DMS53 (cell line): ENCODE measurements at regions not wholly inside any gene's neighbourhood (a gene's known extent, or its start where the extent isn't known, plus 50 kb on each side); places are given as distances from the start of the nearest gene placed in this dataset.
"Not testable (repeated sequence)": the region's sequence is repeated elsewhere in the genome, so short reads cannot be mapped to it uniquely, and the experiment has no call there.

Experiments
- DNase-seq: peaks from one replicate; lab custom pipeline; 2025; lab: John Stamatoyannopoulos, UW

GRCh38 chr2:239648607-239649006, 247.8 kb upstream of the HDAC4 start:
- DNase-seq: no peak

GRCh38 chr2:239647052-239647819, 246.4 kb upstream of the HDAC4 start:
- peak; percentile 22 for DNase-seq

GRCh38 chr2:239646184-239646583, 245.4 kb upstream of the HDAC4 start:
- no peak for DNase-seq

GRCh38 chr2:239644594-239644993, 243.8 kb upstream of the HDAC4 start:
- DNase-seq: not testable (repeated sequence)

GRCh38 chr2:239644011-239644410, 243.2 kb upstream of the HDAC4 start:
- DNase-seq: no peak

- DNase-seq: no peak
Measured at GRCh38 chr2:239642406-239643004, 241.7 kb upstream of the HDAC4 start.

GRCh38 chr2:239641904-239642303, 241.1 kb upstream of the HDAC4 start:
- DNase-seq: not testable (repeated sequence)

GRCh38 chr2:239640676-239641578, 240.1 kb upstream of the HDAC4 start:
- DNase-seq: no peak

GRCh38 chr2:239640210-239640609, 239.4 kb upstream of the HDAC4 start:
- no peak for DNase-seq

GRCh38 chr2:239639421-239640185, 238.8 kb upstream of the HDAC4 start:
- no peak for DNase-seq

- DNase-seq: no peak
Measured at GRCh38 chr2:239638376-239638775, 237.6 kb upstream of the HDAC4 start.

- no peak for DNase-seq
Measured at GRCh38 chr2:239636808-239637207, 236.0 kb upstream of the HDAC4 start.

GRCh38 chr2:239634769-239635168, 233.9 kb upstream of the HDAC4 start:
- DNase-seq: no peak

- no peak for DNase-seq
Measured at GRCh38 chr2:239630618-239631286, 229.9 kb upstream of the HDAC4 start.

GRCh38 chr2:239629926-239630617, 229.3 kb upstream of the HDAC4 start:
- no peak for DNase-seq

- no peak for DNase-seq
Measured at GRCh38 chr2:239626961-239627592, 226.3 kb upstream of the HDAC4 start.

GRCh38 chr2:239625971-239626734, 225.3 kb upstream of the HDAC4 start:
- DNase-seq: no peak

- DNase-seq: no peak
Measured at GRCh38 chr2:239625156-239625845, 224.5 kb upstream of the HDAC4 start.

GRCh38 chr2:239621611-239622010, 220.8 kb upstream of the HDAC4 start:
- no peak for DNase-seq
